Stimulated activated effector memory CD8-positive, alpha-beta T cell treated with anti-CD3 and anti-CD28 coated beads, Interleukin-12 subunit alpha, Interleukin-12 subunit beta, amount 100 ng/mL, for 72 hours (primary cell): ENCODE measurements at regions not wholly inside any gene's neighbourhood (a gene's known extent, or its start where the extent isn't known, plus 50 kb on each side); places are given as distances from the start of the nearest gene placed in this dataset.
"Not testable (repeated sequence)": the region's sequence is repeated elsewhere in the genome, so short reads cannot be mapped to it uniquely, and the experiment has no call there.

Experiments used
- ATAC-seq: fragments of 150-1000 bp; cut with Tn5 transposase; 2 replicates; pipeline ENCODE4 v1.10.0; 2021
- DNase-seq, 2 donors: peaks; one replicate each; pipeline ENCODE4 v3.0.0; 2021 to 2022; ENCODE audit warnings: low spot score in 2 of 2
- H3K27ac Mint-ChIP-seq: one replicate; pipeline ENCODE4 v1.8.0; 2022; ENCODE audit warnings: mild to moderate bottlenecking, mixed read lengths
- H3K36me3 Mint-ChIP-seq: one replicate; pipeline ENCODE4 v1.8.0; 2022; ENCODE audit warnings: mild to moderate bottlenecking, mixed read lengths
- H3K4me1 Mint-ChIP-seq: one replicate; pipeline ENCODE4 v1.8.0; 2022; ENCODE audit warnings: mixed read lengths
- H3K4me3 Mint-ChIP-seq: one replicate; pipeline ENCODE4 v1.8.0; 2022; ENCODE audit warnings: mild to moderate bottlenecking, mixed read lengths
- H3K9me3 Mint-ChIP-seq: one replicate; pipeline ENCODE4 v1.8.0; 2022; ENCODE audit warnings: mixed read lengths

- Mint-ChIP-seq H3K27ac (no peak overlapping the region), H3K4me1 (no peaks in the 10 kb centered on the region), H3K4me3 (no peak overlapping the region), H3K9me3 (no peaks in the 10 kb centered on the region), H3K36me3 (no peaks in the 10 kb centered on the region)
- DNase-seq (no peak), ATAC-seq (no peak)
Measured at GRCh38 chr4:110850461-110851442, 227.9 kb upstream of the PITX2 start.

DNA sequence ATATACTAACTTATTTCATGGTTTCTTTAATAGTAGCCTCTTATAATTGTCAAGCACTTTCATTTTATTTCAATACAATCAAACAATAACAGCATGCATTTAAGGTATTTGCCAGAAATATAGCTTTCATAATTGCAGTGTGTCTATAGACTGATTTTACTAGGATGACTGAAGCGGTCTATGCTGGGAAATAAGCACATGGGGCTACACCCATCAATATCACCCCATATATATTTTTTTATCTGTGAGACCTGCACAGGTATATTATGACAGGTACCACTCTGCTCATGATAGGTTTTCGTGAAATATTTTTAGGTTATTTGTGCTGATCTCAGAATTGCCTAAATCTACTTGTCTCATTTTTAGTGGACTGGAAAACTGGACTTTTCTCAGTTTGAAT lies 229.1 kb upstream of the PITX2 start:
- Mint-ChIP-seq H3K36me3 (no peaks in the 10 kb centered on the region), H3K4me1 (no peaks in the 10 kb centered on the region), H3K4me3 (no peak overlapping the region), H3K9me3 (no peaks in the 10 kb centered on the region), H3K27ac (no peak overlapping the region)
- DNase-seq (no peak), ATAC-seq (no peak)

GRCh38 chr4:110852793-110853192 lies 229.9 kb upstream of the PITX2 start:
- no peaks in the 10 kb centered on the region for H3K4me1 Mint-ChIP-seq
- no peak overlapping the region for H3K27ac Mint-ChIP-seq
- DNase-seq = no peak
- H3K9me3 Mint-ChIP-seq = no peaks in the 10 kb centered on the region
- no peak overlapping the region for H3K4me3 Mint-ChIP-seq
- no peak for ATAC-seq
- H3K36me3 Mint-ChIP-seq = no peaks in the 10 kb centered on the region

DNA sequence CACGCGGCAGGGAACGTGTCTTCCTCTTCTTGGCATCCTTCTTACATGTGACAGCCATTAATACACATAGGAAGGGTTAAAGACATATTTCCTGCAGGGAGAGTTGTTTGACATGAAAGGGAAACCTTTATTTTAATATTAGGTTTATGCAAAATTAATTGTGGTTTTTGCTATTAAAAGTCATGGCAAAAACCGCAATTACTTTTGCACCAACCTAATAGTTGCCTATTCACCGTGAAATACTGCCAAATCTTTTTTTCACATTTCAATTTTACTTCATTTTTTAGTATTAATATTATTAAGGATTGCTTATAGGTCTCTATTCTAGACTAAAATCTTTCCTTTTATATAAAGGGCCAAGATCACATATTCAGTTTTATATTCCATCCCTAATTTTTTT lies 230.4 kb upstream of the PITX2 start:
- no peak for ATAC-seq
- H3K36me3 Mint-ChIP-seq = no peaks in the 10 kb centered on the region
- H3K27ac Mint-ChIP-seq = no peak overlapping the region

GRCh38 chr4:110854021-110854678 lies 231.3 kb upstream of the PITX2 start:
- Mint-ChIP-seq H3K4me1 (no peaks in the 10 kb centered on the region), H3K4me3 (no peak overlapping the region), H3K36me3 (no peaks in the 10 kb centered on the region), H3K27ac (no peak overlapping the region), H3K9me3 (no peaks in the 10 kb centered on the region)
- DNase-seq (no peak), ATAC-seq (no peak)

More for the DNA sequence above, 230.4 kb upstream of the PITX2 start:
- DNase-seq = no peak
- no peaks in the 10 kb centered on the region for H3K9me3 Mint-ChIP-seq
- H3K4me1 Mint-ChIP-seq = no peaks in the 10 kb centered on the region
- no peak overlapping the region for H3K4me3 Mint-ChIP-seq

GRCh38 chr4:110860125-110860524 lies 237.2 kb upstream of the PITX2 start:
- Mint-ChIP-seq H3K4me3 (no peak overlapping the region), H3K27ac (no peak overlapping the region), H3K9me3 (peaks cover 2% of the 10 kb centered on the region), H3K36me3 (no peaks in the 10 kb centered on the region), H3K4me1 (no peaks in the 10 kb centered on the region)
- ATAC-seq (no peak), DNase-seq (no peak)

DNA sequence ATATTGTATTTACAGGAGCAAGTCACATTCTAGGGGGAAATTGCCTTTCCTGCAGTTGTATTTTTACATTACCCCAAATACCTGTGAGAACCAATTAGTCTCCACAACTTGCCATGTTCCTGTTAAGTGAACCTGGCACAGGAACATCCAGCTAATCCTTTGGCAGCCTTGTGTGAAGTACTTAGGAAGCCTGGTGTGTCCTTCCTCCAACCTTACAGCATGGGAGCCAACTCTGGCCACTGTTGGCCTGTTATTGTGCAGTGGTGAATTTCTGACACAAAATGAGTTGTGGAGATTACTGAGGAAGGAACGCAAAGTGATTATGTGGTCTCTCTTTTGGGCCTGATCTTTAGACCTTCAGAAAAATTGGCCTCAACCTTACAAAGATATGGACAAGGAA lies 238.0 kb upstream of the PITX2 start:
- no peak for DNase-seq
- H3K27ac Mint-ChIP-seq = no peak overlapping the region
- H3K9me3 Mint-ChIP-seq = peaks cover 2% of the 10 kb centered on the region
- H3K36me3 Mint-ChIP-seq = no peaks in the 10 kb centered on the region
- no peak overlapping the region for H3K4me3 Mint-ChIP-seq
- ATAC-seq = no peak
- H3K4me1 Mint-ChIP-seq = no peaks in the 10 kb centered on the region

DNA sequence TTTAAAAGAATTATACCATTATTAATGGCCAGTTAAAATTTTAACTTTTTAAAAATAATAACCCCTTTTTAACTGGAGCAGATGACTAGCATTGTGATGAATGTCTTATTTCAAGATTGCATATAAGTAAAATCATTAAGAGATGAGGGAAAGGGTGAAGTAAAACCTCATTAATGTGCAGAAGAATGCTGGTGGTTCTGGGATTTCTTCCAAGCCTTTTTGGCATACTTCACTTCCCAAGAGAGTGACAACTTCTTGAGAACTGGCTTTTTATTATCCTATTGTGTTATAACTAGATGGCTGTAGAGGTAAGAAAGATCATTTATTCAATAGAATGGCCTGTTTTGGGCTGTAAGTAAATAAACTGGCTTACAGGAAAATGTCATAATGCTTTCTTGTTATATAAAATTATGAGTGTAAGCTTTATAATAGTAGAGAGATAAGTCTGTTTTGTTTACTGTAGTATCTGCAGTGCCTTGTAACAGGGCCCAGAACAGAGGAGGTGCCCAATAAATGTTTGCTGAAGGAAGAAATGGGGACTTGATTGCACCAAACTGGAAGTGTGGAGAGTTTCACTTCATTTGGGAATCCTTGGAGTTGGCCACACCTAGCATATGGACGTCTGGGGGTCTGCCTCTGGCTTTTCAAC lies 242.9 kb upstream of the PITX2 start:
- H3K36me3 Mint-ChIP-seq = no peaks in the 10 kb centered on the region
- H3K9me3 Mint-ChIP-seq = no peaks in the 10 kb centered on the region
- DNase-seq = no peak
- no peak for ATAC-seq
- H3K4me1 Mint-ChIP-seq = no peaks in the 10 kb centered on the region
- no peak overlapping the region for H3K27ac Mint-ChIP-seq
- H3K4me3 Mint-ChIP-seq = no peak overlapping the region

DNA sequence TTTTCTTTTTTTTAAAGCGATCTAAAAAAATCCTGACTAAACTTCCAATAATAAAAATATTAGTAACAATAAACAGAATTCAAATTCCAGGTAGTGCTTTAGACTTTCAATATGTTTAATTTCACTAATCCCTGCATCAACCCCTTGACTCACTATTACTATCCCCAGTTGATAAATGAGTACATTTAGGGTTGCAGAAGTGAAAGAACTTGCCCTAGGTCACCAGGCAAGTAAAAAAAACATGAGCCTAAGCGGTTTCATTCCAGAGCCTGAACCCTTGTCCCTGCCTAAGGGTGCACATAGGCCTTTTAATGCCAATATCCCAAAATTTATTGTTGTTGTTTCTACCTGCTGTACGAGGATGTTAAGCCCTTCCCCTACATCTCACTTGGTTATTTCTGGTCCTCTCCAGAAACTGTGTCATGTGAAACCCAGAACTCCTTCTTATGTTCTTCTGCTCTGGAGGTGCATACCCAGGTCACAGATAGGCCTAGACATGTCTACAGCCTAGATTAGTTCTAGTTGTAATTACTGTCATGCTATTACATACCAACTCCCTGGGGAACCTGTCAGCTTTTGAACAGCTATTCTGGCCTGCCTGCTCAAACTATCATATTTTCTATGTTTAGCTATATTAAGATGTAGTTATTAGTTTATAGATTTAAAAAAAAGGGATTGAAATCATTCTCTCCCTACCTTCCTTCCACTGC lies 244.5 kb upstream of the PITX2 start:
- H3K4me3 Mint-ChIP-seq = no peak overlapping the region
- no peaks in the 10 kb centered on the region for H3K9me3 Mint-ChIP-seq
- H3K27ac Mint-ChIP-seq = no peak overlapping the region
- DNase-seq (no peak), ATAC-seq (no peak)
- H3K36me3 Mint-ChIP-seq = no peaks in the 10 kb centered on the region
- no peaks in the 10 kb centered on the region for H3K4me1 Mint-ChIP-seq

- no peak overlapping the region for H3K4me3 Mint-ChIP-seq
- H3K4me1 Mint-ChIP-seq = no peaks in the 10 kb centered on the region
- H3K9me3 Mint-ChIP-seq = no peaks in the 10 kb centered on the region
- ATAC-seq (no peak), DNase-seq (no peak)
- no peak overlapping the region for H3K27ac Mint-ChIP-seq
- H3K36me3 Mint-ChIP-seq = no peaks in the 10 kb centered on the region
Measured at GRCh38 chr4:110867981-110868720, 245.3 kb upstream of the PITX2 start.

DNA sequence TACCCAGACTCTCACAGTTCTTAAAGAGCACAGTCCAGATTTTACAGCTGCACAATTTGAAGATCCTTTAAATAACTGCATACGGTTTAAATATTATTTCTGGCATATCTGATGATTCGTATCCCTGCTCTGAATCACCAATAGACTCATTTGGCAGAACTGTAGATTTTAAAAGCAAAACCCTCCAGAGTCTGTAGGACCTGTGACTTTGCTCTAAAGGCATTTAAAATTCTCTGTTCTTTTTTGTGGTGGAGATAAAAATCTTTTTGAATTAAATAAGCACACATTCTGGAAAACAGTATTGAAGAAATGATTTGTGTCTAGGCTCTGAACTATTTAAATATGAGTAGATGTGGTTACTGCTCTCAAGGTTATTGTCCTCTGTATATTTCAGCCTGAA lies 246.2 kb upstream of the PITX2 start:
- Mint-ChIP-seq H3K36me3 (no peaks in the 10 kb centered on the region), H3K27ac (no peak overlapping the region)
- no peak for DNase-seq

DNA sequence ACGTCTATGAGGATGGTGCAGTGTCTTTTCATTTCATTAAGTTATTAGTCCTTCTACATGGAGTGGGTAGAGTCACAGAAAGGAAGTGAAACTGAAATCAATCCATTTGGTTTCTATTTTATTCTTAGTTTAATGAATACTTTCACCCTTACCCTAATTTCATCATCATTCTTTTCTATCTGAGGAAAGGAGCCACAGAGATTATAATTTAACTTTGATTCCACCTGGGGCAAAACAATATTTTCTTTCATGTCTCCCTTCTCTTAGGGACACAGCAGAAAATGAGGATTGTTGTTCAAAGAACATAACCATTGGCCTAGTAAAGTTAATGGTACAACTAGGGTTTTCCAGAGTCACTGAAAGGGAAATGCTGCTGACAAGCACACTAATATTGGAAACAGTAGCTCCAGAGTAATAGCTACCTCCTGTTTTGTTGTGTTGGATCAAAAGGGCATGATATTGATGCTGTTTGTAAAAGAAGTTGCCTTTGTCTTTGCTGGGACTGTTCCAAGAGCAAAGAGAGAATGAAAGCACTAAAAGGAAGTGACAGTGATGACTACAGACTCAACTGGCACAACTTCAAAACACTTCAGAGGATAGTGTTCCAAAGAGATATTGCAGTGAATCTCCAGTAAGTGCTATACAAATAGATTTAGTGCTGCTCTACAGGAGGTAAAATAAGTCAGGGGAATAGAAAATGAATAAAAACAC lies 247.1 kb upstream of the PITX2 start:
- H3K36me3 Mint-ChIP-seq = no peaks in the 10 kb centered on the region
- no peak overlapping the region for H3K27ac Mint-ChIP-seq
- H3K4me3 Mint-ChIP-seq = no peak overlapping the region
- no peak for ATAC-seq
- no peak for DNase-seq
- no peaks in the 10 kb centered on the region for H3K9me3 Mint-ChIP-seq
- no peaks in the 10 kb centered on the region for H3K4me1 Mint-ChIP-seq

More for the DNA sequence above, 246.2 kb upstream of the PITX2 start:
- no peak overlapping the region for H3K4me3 Mint-ChIP-seq
- no peak for ATAC-seq
- H3K4me1 Mint-ChIP-seq = no peaks in the 10 kb centered on the region
- H3K9me3 Mint-ChIP-seq = no peaks in the 10 kb centered on the region

DNA sequence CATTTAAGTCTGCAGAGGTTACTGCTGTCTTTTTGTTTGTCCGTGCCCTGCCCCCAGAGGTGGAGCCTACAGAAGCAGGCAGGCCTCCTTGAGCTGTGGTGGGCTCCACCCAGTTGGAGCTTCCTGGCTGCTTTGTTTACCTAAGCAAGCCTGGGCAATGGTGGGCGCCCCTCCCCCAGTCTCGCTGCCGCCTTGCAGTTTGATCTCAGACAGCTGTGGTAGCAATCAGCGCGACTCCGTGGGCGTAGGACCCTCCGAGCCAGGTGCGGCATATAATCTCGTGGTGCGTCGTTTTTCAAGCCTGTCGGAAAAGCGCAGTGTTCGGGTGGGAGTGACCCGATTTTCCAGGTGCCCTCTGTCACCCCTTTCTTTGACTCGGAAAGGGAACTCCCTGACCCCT lies 253.3 kb upstream of the PITX2 start:
- not testable (repeated sequence) for ATAC-seq, H3K27ac Mint-ChIP-seq, H3K4me3 Mint-ChIP-seq, H3K36me3 Mint-ChIP-seq, DNase-seq, H3K4me1 Mint-ChIP-seq, H3K9me3 Mint-ChIP-seq

DNA sequence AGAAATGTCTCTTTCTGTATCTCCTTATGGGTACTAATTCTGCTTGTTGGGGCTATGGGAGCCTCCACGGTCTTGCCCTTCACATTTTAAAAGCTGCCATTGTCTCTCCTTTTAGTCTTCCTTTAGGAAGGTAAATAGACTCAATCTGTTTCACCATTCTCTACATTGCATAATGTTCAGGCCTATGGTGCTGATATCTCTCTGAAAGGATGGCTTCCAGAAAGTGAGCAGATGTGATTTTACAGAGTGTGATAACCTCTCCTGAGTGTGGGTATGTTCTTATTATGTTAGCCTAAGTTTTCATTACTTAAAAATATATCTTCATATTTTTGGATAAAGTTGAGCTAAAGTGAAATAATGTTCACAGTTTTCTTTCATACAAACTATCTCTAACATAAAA lies 254.0 kb upstream of the PITX2 start:
- ATAC-seq = no peak
- no peak overlapping the region for H3K27ac Mint-ChIP-seq
- H3K4me1 Mint-ChIP-seq = no peaks in the 10 kb centered on the region

More for the DNA sequence above, 254.0 kb upstream of the PITX2 start:
- no peaks in the 10 kb centered on the region for H3K36me3 Mint-ChIP-seq
- no peak for DNase-seq
- peaks cover 11% of the 10 kb centered on the region for H3K9me3 Mint-ChIP-seq
- H3K4me3 Mint-ChIP-seq = no peak overlapping the region
